ENCODE measurements at regions not wholly inside any gene's neighbourhood (a gene's known extent, or its start where the extent isn't known, plus 50 kb on each side); places are given as distances from the start of the nearest gene placed in this dataset.
"Not testable (repeated sequence)": the region's sequence is repeated elsewhere in the genome, so short reads cannot be mapped to it uniquely, and the experiment has no call there.

- TF ChIP-seq CTCF (IDR thresholded peaks at IDR 0.05; ENCODE audit: low read depth, low read length); EZH2phosphoT487 (IDR thresholded peaks at IDR 0.05; ENCODE audit: low read depth): not testable (repeated sequence)
Measured at GRCh38 chr1:55514571-55514970, 299.4 kb upstream of the USP24 start.

Measured in OCI-LY3 (cell line).